Mucosa of descending colon (tissue), 3 donors: ENCODE measurements at regions not wholly inside any gene's neighbourhood (a gene's known extent, or its start where the extent isn't known, plus 50 kb on each side); places are given as distances from the start of the nearest gene placed in this dataset.
A peak's percentile ranks its signal among the peaks of the same experiment; 100 is the strongest.
"Not testable (repeated sequence)": the region's sequence is repeated elsewhere in the genome, so short reads cannot be mapped to it uniquely, and the experiment has no call there.

Experiments
- ATAC-seq: fragments of 200-7000 bp; cut with Tn5 transposase; one replicate; pipeline ENCODE4 v1.9.1; 2020; ENCODE audit warnings: mild to moderate bottlenecking, moderate library complexity
- DNase-seq, 3 donors: peaks; one replicate each; pipeline ENCODE4 v3.0.0-alpha.2; 2020
- H3K36me3 ChIP-seq: fragments of 200-600 bp; one replicate; pipeline ENCODE4 v1.8.0; 2021; ENCODE audit warnings: low read depth, mild to moderate bottlenecking
- H3K4me1 ChIP-seq: fragments of 200-600 bp; one replicate; pipeline ENCODE4 v1.8.0; 2021; ENCODE audit warnings: low read depth, mild to moderate bottlenecking
- H3K4me3 ChIP-seq: fragments of 200-600 bp; one replicate; pipeline ENCODE4 v1.8.0; 2021; ENCODE audit warnings: mild to moderate bottlenecking
- H3K9me3 ChIP-seq: fragments of 200-600 bp; one replicate; pipeline ENCODE4 v1.8.0; 2021; ENCODE audit warnings: mild to moderate bottlenecking
- CTCF ChIP-seq: fragments of 200-600 bp; IDR thresholded peaks from one replicate; pipeline ENCODE4 v1.8.0; 2022; ENCODE audit warnings: antibody characterized with exemption, mild to moderate bottlenecking
- intact Hi-C, 2 donors: fragments of 100-400 bp; cut with DNase I in 1 of 2; cut with micrococcal nuclease in 1 of 2; formaldehyde crosslinking; loops; one replicate each; pipeline versions ENCODE4 v1.11.0 to v1.11.1; 2022; cut with DNase I, micrococcal nuclease
- donor health status: DM: no; HTN: no; CAD: no; lungs with moderate emphysema.
- donor health status: DM: no; HTN: no; CAD: no.
- donor health status: DM: no; HTN: yes; CAD: no.

DNA sequence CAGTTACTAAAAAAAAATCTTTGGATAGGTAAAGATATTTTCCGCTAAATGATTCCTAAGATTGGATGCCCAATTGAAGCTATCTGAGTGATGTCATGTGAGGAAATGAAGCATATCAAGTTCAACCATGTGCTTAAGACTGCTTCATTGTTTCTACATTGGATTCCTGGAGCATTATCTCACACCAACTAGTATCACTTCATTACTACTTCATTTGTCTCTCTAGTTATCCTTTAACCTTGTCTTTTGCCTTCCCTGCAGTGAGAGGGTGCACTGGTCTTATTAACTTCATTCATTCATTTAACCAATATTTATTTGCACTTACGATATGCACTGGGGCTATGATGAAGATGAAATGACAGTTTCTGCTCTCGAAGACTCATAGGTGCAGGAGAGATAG, 198.1 kb downstream of the SLC38A4 start:
- no peaks in the 10 kb centered on the region for H3K9me3 ChIP-seq
- no peak for TF ChIP-seq CTCF
- H3K4me3 ChIP-seq = no peak overlapping the region
- no peak for DNase-seq
- no peaks in the 10 kb centered on the region for H3K4me1 ChIP-seq
- no peaks in the 10 kb centered on the region for H3K36me3 ChIP-seq
- no peak for ATAC-seq
- intact Hi-C loops = no loop called here

DNA sequence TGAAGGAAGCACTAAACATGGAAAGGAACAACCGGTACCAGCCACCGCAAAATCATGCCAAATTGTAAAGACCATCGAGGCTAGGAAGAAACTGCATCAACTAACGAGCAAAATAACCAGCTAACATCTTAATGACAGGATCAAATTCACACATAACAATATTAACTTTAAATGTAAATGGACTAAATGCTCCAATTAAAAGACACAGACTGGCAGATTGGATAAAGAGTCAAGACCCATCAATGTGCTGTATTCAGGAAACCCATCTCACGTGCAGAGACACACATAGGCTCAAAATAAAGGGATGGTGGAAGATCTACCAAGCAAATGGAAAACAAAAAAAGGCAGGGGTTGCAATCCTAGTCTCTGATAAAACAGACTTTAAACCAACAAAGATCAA, 206.3 kb downstream of the SLC38A4 start:
- intact Hi-C loops, H3K9me3 ChIP-seq, H3K4me1 ChIP-seq, H3K4me3 ChIP-seq, DNase-seq, H3K36me3 ChIP-seq, ATAC-seq: not testable (repeated sequence)

DNA sequence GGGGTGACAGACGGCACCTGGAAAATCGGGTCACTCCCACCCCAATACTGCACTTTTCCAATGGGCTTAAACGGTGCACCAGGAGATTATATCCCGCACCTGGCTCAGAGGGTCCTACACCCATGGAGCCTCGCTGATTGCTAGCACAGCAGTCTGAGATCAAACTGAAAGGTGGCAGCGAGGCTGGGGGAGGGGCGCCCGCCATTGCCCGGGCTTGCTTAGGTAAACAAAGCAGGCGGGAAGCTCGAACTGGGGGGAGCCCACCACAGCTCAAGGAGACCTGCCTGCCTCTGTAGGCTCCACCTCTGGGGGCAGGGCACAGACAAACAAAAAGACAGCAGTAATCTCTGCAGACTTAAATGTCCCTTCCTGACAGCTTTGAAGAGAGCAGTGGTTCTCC, 208.1 kb downstream of the SLC38A4 start:
- intact Hi-C loops = not testable (repeated sequence)

GRCh38 chr12:46617167-46617566, 208.6 kb downstream of the SLC38A4 start:
- ATAC-seq (peak; percentile 36), DNase-seq (peak in 1 of 3 donors; percentile 15)
- intact Hi-C loops = no loop called here
- H3K4me3 ChIP-seq = no peak overlapping the region
- no peak for TF ChIP-seq CTCF
- H3K9me3 ChIP-seq = no peaks in the 10 kb centered on the region
- H3K36me3 ChIP-seq = no peaks in the 10 kb centered on the region
- H3K4me1 ChIP-seq = no peaks in the 10 kb centered on the region

More for the DNA sequence above, 208.1 kb downstream of the SLC38A4 start:
- not testable (repeated sequence) for H3K4me3 ChIP-seq, DNase-seq, H3K36me3 ChIP-seq, H3K4me1 ChIP-seq, H3K9me3 ChIP-seq, ATAC-seq

- H3K4me1 ChIP-seq = no peaks in the 10 kb centered on the region
Observed at GRCh38 chr12:46610754-46611153, 215.0 kb downstream of the SLC38A4 start.

DNA sequence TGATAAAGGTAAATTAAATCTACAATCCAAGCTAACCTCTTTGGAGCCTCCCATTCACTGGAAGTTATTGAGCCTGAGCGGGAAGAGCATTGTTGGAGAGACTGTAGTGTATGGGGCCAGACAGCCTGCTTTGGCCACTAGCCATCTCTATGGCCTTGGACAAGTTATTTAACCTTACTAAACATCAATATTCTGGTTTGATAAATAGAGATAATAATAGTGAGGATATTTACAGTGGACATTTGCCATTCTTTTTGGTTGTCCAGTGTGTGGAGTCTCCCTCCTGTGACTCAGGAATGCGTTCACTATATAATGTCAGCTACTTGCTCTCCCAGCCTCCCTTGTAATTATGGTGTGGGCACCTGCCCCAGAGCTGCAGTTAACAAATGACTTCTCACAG, 216.1 kb downstream of the SLC38A4 start:
- H3K36me3 ChIP-seq = no peaks in the 10 kb centered on the region
- intact Hi-C loops = no loop called here
- H3K4me3 ChIP-seq = no peak overlapping the region
- no peaks in the 10 kb centered on the region for H3K4me1 ChIP-seq
- H3K9me3 ChIP-seq = no peaks in the 10 kb centered on the region
- ATAC-seq (no peak), DNase-seq (no peak)
- TF ChIP-seq CTCF = no peak

More at GRCh38 chr12:46610754-46611153, 215.0 kb downstream of the SLC38A4 start:
- intact Hi-C loops = no loop called here
- ATAC-seq (no peak), DNase-seq (no peak)
- Histone ChIP-seq H3K36me3 (no peaks in the 10 kb centered on the region), H3K9me3 (no peaks in the 10 kb centered on the region), H3K4me3 (no peak overlapping the region)
- no peak for TF ChIP-seq CTCF

DNA sequence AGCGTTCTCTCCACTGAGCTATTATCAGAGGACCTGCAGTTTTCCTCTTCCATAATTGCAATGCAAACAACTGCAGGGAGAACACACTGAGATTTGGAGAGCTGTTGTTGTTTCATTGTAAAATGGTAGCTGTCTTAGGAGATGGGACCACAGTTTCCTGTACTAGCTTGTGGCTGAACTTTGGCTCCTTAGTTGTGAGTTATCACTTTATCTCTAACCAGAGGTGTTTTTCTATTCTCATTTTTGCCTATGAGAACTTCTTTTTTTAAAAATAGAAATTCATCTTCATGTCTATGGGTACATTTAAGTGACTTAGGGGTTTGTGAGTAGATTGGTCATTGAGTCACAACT, 216.5 kb downstream of the SLC38A4 start:
- no peak for DNase-seq
- H3K9me3 ChIP-seq = no peaks in the 10 kb centered on the region

More for the DNA sequence above, 216.5 kb downstream of the SLC38A4 start:
- no peak for TF ChIP-seq CTCF
- Histone ChIP-seq H3K4me1 (no peaks in the 10 kb centered on the region), H3K4me3 (no peak overlapping the region), H3K36me3 (no peaks in the 10 kb centered on the region)
- peak; percentile 35 for ATAC-seq
- intact Hi-C loops = no loop called here
